ENCODE measurements at regions not wholly inside any gene's neighbourhood (a gene's known extent, or its start where the extent isn't known, plus 50 kb on each side); places are given as distances from the start of the nearest gene placed in this dataset.
A peak's percentile ranks its signal among the peaks of the same experiment; 100 is the strongest.

- no peak for DNase-seq (ENCODE audit: low spot score)
Measured at GRCh38 chr2:23132823-23133595, 252.0 kb upstream of the KLHL29 start.

DNA sequence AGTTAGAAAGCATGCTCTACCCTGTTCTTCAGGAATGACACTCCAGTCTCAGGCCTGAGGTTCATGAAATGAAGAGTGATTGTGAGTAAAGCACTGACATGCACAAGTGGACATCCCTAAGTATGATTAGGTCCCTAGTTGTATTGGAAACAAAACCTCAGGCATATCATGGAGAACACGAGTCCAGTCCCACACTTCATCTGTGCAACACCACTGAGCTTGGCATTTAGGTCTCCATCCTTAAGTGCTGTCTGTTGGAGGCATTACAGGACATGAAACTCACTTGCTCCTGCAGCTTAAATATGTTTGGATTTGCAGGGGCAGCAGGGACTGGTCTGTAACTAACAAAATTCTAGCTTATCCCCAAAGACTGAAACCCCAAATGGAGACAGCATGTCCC lies 250.3 kb upstream of the KLHL29 start:
- DNase-seq (ENCODE audit: low spot score) = no peak

DNA sequence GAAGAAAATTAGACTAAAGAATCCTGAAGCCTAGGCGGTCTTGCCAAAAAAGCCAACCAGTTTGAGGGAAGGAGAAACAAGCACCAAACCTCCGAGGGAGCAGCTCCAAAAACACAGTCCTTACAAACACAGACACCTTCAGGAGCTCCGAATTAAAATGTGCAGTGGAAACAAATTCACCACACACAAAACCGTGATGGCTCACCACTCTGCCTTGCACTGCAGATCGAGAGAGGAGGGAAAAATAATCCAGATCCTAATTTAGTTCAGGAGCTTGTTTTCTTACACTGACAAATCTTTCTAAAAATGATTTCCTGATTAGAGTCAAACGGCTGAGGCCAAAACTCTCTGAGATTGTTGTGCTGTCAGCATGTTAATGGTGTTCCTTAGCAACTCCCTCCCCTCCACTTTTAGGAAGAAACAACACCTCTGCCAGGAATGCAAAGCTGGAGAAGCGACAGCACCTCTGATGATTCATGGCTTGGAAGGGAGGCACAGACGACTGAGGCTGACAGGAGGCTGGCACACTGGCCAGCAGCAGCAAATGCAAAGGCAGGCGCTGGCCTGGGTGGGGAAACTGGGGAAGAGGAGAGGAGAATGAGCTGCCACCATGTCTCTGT lies 249.4 kb upstream of the KLHL29 start:
- no peak for DNase-seq (ENCODE audit: low spot score)

DNA sequence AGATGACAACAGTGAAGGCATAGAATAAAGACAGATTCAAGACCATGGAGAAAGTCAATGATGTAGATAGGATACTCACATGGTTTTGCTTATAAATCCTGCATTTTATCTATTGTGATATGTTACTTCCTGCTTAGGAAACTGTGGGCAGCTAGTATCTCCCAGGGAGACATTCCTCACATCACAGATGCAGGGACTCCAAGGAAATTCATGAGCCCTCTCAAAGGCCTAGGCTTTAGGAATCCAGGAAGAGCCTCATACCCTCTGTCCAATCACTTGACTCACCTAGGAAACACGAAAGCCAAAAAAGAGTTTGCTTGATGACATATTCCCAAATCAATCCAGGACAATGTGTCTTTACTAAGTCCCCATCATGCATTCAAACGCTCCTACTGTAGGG lies 247.8 kb upstream of the KLHL29 start:
- DNase-seq (ENCODE audit: low spot score) = no peak

DNA sequence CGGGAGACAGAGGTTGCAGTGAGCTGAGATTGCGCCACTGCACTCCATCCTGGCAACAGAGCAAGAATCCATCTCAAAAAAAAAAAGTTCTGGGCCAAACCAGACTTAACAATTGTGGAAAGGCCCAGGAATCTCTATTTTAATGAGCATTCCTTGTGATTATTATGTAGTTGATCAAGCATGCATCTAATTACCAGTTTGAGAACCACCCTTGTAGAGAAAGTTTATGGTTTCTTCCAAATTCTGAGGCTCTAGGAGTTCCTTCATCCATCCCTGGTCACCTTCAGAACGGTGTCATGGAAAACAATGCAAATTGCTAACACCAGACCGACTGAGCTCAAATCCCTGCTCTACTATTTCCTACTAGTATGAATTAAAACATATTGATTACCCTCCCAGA lies 246.3 kb upstream of the KLHL29 start:
- no peak for DNase-seq (ENCODE audit: low spot score)

DNA sequence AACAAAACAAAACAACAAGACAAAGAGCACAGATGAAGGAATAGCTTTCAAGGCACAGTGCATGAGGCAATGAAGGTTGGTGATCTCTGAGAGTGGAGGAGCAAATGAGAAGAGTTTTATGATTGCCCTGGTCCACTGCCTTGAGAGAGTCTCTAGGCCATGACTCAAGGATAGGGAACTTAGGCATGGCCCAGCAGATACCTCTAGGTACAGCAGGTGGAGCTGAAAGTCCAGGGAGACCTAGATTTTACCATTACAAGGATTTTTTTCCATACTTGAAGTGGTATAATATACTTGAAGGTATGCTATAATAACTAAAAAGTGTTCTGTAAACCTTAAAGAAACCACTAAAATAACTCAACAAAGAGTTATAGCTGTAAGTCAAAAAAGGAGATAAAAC lies 239.5 kb upstream of the KLHL29 start:
- no peak for DNase-seq (ENCODE audit: low spot score)

DNA sequence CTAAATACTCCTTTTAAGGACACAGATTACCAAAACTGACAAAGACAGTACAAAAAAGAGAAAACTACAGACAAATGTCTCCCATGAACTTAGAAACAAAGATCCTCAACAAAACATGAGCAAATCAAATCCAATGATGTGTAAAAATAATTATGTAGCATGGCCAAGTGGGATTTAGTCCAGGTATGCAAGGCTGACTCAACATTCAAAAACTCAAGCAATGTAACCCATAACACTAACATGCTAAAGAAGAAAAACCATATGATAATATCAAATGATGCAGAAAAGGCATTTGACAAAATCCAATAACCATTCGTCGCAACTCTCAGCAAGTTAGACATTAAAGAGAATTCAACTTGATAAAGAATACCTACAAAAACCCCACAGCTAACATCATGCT lies 239.0 kb upstream of the KLHL29 start:
- no peak for DNase-seq (ENCODE audit: low spot score)

DNA sequence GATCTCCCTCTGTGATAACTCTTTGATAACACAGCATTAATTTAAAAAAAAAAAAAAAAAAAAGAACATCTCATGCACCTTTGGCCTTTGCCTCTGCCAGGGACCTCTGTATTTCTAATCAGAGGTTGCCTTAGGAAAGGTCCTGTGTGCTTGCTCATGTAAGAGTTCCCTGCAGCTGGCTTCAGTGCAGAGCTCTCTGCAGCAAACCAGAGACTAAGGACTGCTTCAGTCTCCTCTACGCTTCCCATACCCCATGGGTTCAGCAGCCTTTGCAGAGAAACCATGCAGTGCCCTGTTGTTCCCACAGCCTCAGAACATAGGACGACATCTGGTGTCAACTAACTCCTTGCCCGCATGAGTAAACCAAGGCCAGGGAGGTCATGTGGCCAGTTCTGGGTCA lies 236.6 kb upstream of the KLHL29 start:
- no peak for DNase-seq (ENCODE audit: low spot score)

- DNase-seq (ENCODE audit: low spot score) = no peak
Measured at GRCh38 chr2:23149777-23150176, 235.2 kb upstream of the KLHL29 start.

GRCh38 chr2:23153484-23153883 lies 231.5 kb upstream of the KLHL29 start:
- no peak for DNase-seq (ENCODE audit: low spot score)

- DNase-seq (ENCODE audit: low spot score) = no peak
Measured at GRCh38 chr2:23155022-23155421, 230.0 kb upstream of the KLHL29 start.

- no peak for DNase-seq (ENCODE audit: low spot score)
Measured at GRCh38 chr2:23157812-23158211, 227.2 kb upstream of the KLHL29 start.

DNA sequence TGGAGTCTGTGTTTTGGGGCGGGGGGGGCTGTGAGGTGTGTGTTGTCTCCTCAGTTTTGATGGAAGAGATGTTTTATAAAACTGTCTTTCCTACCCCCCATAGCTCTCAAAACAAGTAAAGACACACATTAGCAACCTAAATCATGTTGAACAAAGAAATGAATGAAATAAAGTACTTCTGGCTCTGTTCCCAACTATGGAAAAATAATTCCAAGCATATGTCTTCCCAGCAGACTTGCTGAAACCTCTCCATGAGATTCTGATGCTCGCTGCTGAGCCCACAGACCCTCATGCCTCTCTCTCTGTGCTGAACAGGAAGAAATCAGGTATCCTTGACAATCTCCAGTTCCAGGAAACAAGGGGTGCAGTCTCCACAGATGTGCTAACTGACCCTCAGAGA lies 226.7 kb upstream of the KLHL29 start:
- no peak for DNase-seq (ENCODE audit: low spot score)

DNA sequence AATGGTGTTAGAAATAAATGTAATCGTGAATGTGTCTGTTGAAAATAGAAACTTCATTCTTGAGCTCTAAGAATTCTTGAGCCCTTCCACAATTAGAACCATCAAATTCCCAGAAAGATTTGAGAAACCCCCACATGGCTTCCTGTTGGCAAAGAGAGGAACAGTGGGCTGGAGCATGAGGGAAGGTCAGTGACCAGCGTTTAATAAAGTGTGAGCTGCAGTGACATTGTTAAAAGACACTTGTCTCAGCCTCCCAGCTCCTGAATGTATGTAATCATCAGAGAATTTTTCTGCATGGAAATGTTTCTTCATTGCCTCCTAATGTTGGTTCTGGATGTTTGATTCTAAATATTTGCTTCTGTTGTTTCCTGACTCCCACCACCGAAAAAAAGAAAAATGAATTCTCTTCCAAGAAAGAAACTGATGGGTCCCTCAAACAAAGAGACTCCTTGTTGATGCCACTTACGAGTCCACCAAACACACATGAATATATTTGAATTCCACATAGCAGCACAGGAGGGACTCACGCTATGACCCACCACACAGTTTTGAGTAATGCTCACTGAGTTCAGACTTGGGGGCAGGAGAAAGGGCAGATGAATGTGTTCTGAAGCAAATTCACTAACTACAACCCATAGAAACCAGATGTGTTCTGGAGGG lies 225.1 kb upstream of the KLHL29 start:
- DNase-seq (ENCODE audit: low spot score) = no peak

GRCh38 chr2:23164173-23164572 lies 220.8 kb upstream of the KLHL29 start:
- DNase-seq (ENCODE audit: low spot score) = no peak

GRCh38 chr2:23169896-23170295 lies 215.1 kb upstream of the KLHL29 start:
- DNase-seq (ENCODE audit: low spot score) = no peak

DNA sequence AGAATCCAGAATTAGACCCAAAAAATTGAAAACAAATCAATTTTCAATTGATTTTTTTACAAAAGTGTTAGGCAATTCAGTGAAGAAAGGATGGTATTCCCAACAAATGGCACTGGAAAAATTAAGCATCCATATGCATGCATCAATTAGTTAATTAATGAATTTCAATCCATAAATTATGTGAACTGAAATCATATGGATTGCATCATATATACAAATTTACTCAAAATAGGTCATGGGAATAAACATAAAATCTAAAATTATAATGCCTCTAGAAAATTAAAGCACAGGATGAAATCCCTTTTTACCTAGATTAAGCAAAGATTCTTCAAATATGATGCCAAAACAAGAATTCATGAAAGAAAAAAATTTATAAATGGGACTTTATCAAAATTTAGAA lies 213.9 kb upstream of the KLHL29 start:
- DNase-seq (ENCODE audit: low spot score) = no peak

DNA sequence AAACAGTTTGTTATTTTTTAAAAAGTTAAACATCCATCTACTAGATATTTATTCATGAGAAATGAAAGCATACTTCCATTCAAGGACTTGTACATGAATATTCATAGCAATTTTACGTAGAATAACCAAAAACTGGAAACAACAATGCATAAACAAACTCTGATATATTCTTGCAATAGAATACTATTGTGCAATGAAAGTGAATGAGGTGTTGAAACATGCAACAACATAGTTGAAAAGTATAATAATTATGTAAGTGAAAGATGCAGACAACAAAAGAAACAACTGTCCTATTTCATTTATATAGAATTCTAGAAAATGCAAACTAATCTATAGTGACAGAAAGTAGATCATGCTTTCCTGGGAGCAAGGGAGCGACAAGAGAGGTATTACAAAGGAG lies 206.6 kb upstream of the KLHL29 start:
- no peak for DNase-seq (ENCODE audit: low spot score)

DNA sequence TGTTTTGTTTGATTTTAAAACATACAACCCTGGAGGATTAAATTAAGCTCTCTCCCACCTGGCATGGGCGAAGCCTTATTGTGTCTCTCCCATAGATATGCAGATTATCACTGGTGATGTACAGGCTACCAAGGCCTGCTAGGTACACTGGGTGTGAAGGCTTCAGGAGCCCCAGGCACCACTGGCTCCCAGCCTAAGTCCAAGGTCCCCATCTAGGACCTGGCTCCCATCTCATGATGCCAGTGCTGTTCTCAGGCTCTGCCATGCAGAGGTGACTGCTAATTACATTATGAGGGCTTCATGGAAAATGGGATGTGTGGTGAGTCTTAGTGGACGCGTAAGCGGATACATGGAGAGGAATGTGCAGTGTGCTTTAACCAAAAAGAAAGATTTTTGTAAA lies 201.2 kb upstream of the KLHL29 start:
- DNase-seq (ENCODE audit: low spot score) = no peak

GRCh38 chr2:23198316-23199114 lies 186.5 kb upstream of the KLHL29 start:
- DNase-seq (ENCODE audit: low spot score) = no peak

- DNase-seq (ENCODE audit: low spot score) = peak; percentile 64
Measured at GRCh38 chr2:23199115-23199918, 185.7 kb upstream of the KLHL29 start.

Measured in NAMALWA (cell line).